KMS-11 (cell line): ENCODE measurements at regions not wholly inside any gene's neighbourhood (a gene's known extent, or its start where the extent isn't known, plus 50 kb on each side); places are given as distances from the start of the nearest gene placed in this dataset.

Experiments
- H2AFZ ChIP-seq: fragments of 200-600 bp; sonication (generic); 2 replicates; pipeline ENCODE4 v1.6.1; 2016; ENCODE audit warnings: antibody characterized with exemption, mixed run types, low read depth
- H3K27ac ChIP-seq: fragments of 200-600 bp; sonication (generic); 2 replicates; pipeline ENCODE4 v1.6.1; 2016; ENCODE audit warnings: mild to moderate bottlenecking, mixed run types
- H3K27me3 ChIP-seq: fragments of 200-600 bp; sonication (generic); 2 replicates; pipeline ENCODE4 v1.6.1; 2017; ENCODE audit warnings: mild to moderate bottlenecking, low read depth, mixed run types, moderate library complexity; ENCODE audit not compliant: insufficient read depth
- H3K36me3 ChIP-seq: fragments of 200-600 bp; sonication (generic); 2 replicates; pipeline ENCODE4 v1.6.1; 2017; ENCODE audit warnings: mild to moderate bottlenecking, mixed run types; ENCODE audit not compliant: insufficient read depth
- H3K4me1 ChIP-seq: fragments of 200-600 bp; sonication (generic); 2 replicates; pipeline ENCODE4 v1.6.1; 2016; ENCODE audit warnings: mild to moderate bottlenecking, low read depth, mixed run types; ENCODE audit not compliant: poor library complexity, severe bottlenecking
- H3K4me2 ChIP-seq: fragments of 200-600 bp; sonication (generic); 2 replicates; pipeline ENCODE4 v1.7.0; 2016; ENCODE audit warnings: mild to moderate bottlenecking, mixed run types
- H3K4me3 ChIP-seq: fragments of 200-600 bp; sonication (generic); IDR thresholded peaks from 2 replicates; pipeline ENCODE4 v1.6.1; 2017; ENCODE audit warnings: low read depth, low read length, mixed read lengths; ENCODE audit not compliant: insufficient read depth
- H3K79me2 ChIP-seq: fragments of 200-600 bp; sonication (generic); 2 replicates; pipeline ENCODE4 v1.6.1; 2016; ENCODE audit warnings: low read depth, mixed run types; ENCODE audit not compliant: insufficient read depth
- H3K9ac ChIP-seq: fragments of 200-600 bp; sonication (generic); 2 replicates; pipeline ENCODE4 v1.6.1; 2016; ENCODE audit warnings: mild to moderate bottlenecking, mixed run types
- H4K20me1 ChIP-seq: fragments of 200-600 bp; sonication (generic); 2 replicates; pipeline ENCODE4 v1.6.1; 2016; ENCODE audit warnings: mild to moderate bottlenecking, mixed run types; ENCODE audit not compliant: insufficient read depth
- CTCF ChIP-seq: fragments of 200-600 bp; sonication (generic); conservative IDR thresholded peaks from 2 replicates; pipeline ENCODE4 v1.6.1; 2017; ENCODE audit warnings: low read depth, mild to moderate bottlenecking, antibody characterized with exemption, low read length, moderate library complexity, mixed read lengths

GRCh38 chr21:20554785-20555184, 443.4 kb upstream of the NCAM2 start:
- Histone ChIP-seq H3K9ac (no peak overlapping the region), H3K4me1 (no peaks in the 10 kb centered on the region), H3K79me2 (no peaks in the 10 kb centered on the region), H3K27ac (no peak overlapping the region), H2AFZ (no peak overlapping the region), H3K4me2 (no peak overlapping the region), H3K27me3 (no peaks in the 10 kb centered on the region), H4K20me1 (no peaks in the 10 kb centered on the region), H3K4me3 (no peak overlapping the region), H3K36me3 (no peaks in the 10 kb centered on the region)
- no peak for TF ChIP-seq CTCF

- no peak for TF ChIP-seq CTCF
- no peak overlapping the region for H2AFZ ChIP-seq
- no peaks in the 10 kb centered on the region for H3K79me2 ChIP-seq
- H3K27ac ChIP-seq: no peak overlapping the region
- H3K4me2 ChIP-seq: no peak overlapping the region
- H3K36me3 ChIP-seq: no peaks in the 10 kb centered on the region
- no peak overlapping the region for H3K9ac ChIP-seq
- H3K27me3 ChIP-seq: no peaks in the 10 kb centered on the region
- H3K4me1 ChIP-seq: no peaks in the 10 kb centered on the region
- no peak overlapping the region for H3K4me3 ChIP-seq
- no peaks in the 10 kb centered on the region for H4K20me1 ChIP-seq
Measured at GRCh38 chr21:20570824-20571232, 427.4 kb upstream of the NCAM2 start.

- Histone ChIP-seq H3K4me1 (no peaks in the 10 kb centered on the region), H2AFZ (no peak overlapping the region), H3K27ac (no peak overlapping the region), H3K36me3 (no peaks in the 10 kb centered on the region), H3K4me2 (no peak overlapping the region), H3K79me2 (no peaks in the 10 kb centered on the region), H3K9ac (no peak overlapping the region), H4K20me1 (no peaks in the 10 kb centered on the region), H3K4me3 (no peak overlapping the region), H3K27me3 (no peaks in the 10 kb centered on the region)
- TF ChIP-seq CTCF: no peak
Measured at GRCh38 chr21:20572582-20572981, 425.6 kb upstream of the NCAM2 start.

- no peak for TF ChIP-seq CTCF
- no peaks in the 10 kb centered on the region for H3K27me3 ChIP-seq
- no peaks in the 10 kb centered on the region for H3K36me3 ChIP-seq
- no peak overlapping the region for H3K9ac ChIP-seq
- no peak overlapping the region for H2AFZ ChIP-seq
- H3K27ac ChIP-seq: no peak overlapping the region
- no peak overlapping the region for H3K4me2 ChIP-seq
- no peaks in the 10 kb centered on the region for H3K4me1 ChIP-seq
- H3K4me3 ChIP-seq: no peak overlapping the region
- no peaks in the 10 kb centered on the region for H4K20me1 ChIP-seq
- H3K79me2 ChIP-seq: no peaks in the 10 kb centered on the region
Measured at GRCh38 chr21:20581361-20581760, 416.8 kb upstream of the NCAM2 start.

- Histone ChIP-seq H3K79me2 (no peaks in the 10 kb centered on the region), H3K36me3 (no peaks in the 10 kb centered on the region), H4K20me1 (no peaks in the 10 kb centered on the region), H3K27ac (no peak overlapping the region), H3K4me1 (no peaks in the 10 kb centered on the region), H3K27me3 (no peaks in the 10 kb centered on the region), H2AFZ (no peak overlapping the region), H3K9ac (no peak overlapping the region), H3K4me3 (no peak overlapping the region), H3K4me2 (no peak overlapping the region)
- TF ChIP-seq CTCF: no peak
Measured at GRCh38 chr21:20591284-20591683, 406.9 kb upstream of the NCAM2 start.
